Breast epithelium (tissue), 3 donors: ENCODE measurements at regions not wholly inside any gene's neighbourhood (a gene's known extent, or its start where the extent isn't known, plus 50 kb on each side); places are given as distances from the start of the nearest gene placed in this dataset.

ENCODE experiments used
- POLR2A ChIP-seq: fragments of 450-650 bp; IDR thresholded peaks from one replicate; pipeline ENCODE4 v1.6.1; 2016; ENCODE audit warnings: antibody characterized with exemption, mild to moderate bottlenecking, moderate library complexity
- POLR2AphosphoS5 ChIP-seq, 3 donors: sonication (generic); formaldehyde crosslinking; IDR thresholded peaks; one replicate each; pipeline ENCODE4 v1.6.1; 2017; ENCODE audit warnings: antibody characterized with exemption in 3 of 3
- TF ChIP-seq, protein P1 (sequence below), 3 donors: fragments of 450-650 bp; IDR thresholded peaks; one replicate each; pipeline ENCODE4 v1.5.1; 2016 to 2017; ENCODE audit warnings: antibody characterized with exemption in 3 of 3, mild to moderate bottlenecking in 3 of 3, moderate library complexity in 3 of 3

DNA sequence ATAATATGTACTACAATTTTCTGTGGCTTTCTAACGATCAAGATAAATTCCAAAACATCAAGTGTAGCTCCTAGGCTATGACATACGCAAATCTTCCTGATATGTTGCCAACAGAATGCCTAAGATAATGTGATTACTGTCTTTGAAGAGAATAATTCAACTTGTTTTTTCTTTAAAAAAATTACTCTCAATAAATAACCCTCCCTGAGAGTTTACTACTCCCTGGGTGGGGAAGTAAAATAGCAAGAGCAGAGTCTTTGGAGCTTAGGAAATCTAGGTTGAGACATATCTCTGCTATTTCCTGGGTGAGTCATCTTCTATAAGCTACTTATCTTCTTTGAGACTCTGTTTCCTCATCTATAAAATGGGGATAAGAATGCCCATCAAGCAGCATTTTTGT lies 201.2 kb downstream of the ACTL7B start:
- TF ChIP-seq, protein P1, sequence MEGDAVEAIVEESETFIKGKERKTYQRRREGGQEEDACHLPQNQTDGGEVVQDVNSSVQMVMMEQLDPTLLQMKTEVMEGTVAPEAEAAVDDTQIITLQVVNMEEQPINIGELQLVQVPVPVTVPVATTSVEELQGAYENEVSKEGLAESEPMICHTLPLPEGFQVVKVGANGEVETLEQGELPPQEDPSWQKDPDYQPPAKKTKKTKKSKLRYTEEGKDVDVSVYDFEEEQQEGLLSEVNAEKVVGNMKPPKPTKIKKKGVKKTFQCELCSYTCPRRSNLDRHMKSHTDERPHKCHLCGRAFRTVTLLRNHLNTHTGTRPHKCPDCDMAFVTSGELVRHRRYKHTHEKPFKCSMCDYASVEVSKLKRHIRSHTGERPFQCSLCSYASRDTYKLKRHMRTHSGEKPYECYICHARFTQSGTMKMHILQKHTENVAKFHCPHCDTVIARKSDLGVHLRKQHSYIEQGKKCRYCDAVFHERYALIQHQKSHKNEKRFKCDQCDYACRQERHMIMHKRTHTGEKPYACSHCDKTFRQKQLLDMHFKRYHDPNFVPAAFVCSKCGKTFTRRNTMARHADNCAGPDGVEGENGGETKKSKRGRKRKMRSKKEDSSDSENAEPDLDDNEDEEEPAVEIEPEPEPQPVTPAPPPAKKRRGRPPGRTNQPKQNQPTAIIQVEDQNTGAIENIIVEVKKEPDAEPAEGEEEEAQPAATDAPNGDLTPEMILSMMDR (IDR thresholded peaks at IDR 0.05) = no peak
- TF ChIP-seq POLR2AphosphoS5 (IDR thresholded peaks at IDR 0.05) = no peak
- TF ChIP-seq POLR2A = no peak
